GM12873 (cell line): ENCODE measurements at regions not wholly inside any gene's neighbourhood (a gene's known extent, or its start where the extent isn't known, plus 50 kb on each side); places are given as distances from the start of the nearest gene placed in this dataset.

ENCODE experiments used
- TF ChIP-seq, protein P1 (sequence below): IDR thresholded peaks from 2 replicates; pipeline ENCODE4 v1.5.1; 2012; ENCODE audit warnings: low read depth, mild to moderate bottlenecking, moderate library complexity, low read length, control low read depth; ENCODE audit not compliant: insufficient read depth; ENCODE audit errors: missing control alignments

GRCh38 chr2:236644502-236644911 lies 74.9 kb downstream of the ACKR3 start:
- TF ChIP-seq, protein P1, sequence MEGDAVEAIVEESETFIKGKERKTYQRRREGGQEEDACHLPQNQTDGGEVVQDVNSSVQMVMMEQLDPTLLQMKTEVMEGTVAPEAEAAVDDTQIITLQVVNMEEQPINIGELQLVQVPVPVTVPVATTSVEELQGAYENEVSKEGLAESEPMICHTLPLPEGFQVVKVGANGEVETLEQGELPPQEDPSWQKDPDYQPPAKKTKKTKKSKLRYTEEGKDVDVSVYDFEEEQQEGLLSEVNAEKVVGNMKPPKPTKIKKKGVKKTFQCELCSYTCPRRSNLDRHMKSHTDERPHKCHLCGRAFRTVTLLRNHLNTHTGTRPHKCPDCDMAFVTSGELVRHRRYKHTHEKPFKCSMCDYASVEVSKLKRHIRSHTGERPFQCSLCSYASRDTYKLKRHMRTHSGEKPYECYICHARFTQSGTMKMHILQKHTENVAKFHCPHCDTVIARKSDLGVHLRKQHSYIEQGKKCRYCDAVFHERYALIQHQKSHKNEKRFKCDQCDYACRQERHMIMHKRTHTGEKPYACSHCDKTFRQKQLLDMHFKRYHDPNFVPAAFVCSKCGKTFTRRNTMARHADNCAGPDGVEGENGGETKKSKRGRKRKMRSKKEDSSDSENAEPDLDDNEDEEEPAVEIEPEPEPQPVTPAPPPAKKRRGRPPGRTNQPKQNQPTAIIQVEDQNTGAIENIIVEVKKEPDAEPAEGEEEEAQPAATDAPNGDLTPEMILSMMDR = no peak

- TF ChIP-seq, protein P1 = no peak
Observed at GRCh38 chr2:236646441-236646840, 76.8 kb downstream of the ACKR3 start.

- TF ChIP-seq, protein P1 = no peak
Observed at GRCh38 chr2:236646871-236647270, 77.2 kb downstream of the ACKR3 start.

DNA sequence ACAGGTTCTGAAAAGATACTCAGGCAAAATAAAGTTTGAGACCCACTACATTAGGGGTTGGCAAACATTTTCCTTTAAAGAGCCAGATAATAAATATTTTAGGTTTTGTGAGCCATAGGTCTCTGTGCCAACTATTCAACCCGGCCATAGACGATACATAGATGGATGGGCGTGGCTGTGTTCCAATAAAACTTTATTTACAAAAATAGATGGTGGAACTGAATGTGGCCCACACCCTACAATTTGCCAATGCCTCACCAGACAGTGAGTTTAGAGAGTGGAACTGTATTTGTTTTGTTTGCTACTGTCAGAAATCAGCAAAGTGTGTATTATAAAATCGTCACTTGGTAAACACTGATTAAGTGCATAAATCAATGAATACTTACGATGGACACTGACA lies 78.0 kb downstream of the ACKR3 start:
- TF ChIP-seq, protein P1 = no peak

GRCh38 chr2:236653863-236654262 lies 84.2 kb downstream of the ACKR3 start:
- TF ChIP-seq, protein P1 = no peak

- TF ChIP-seq, protein P1 = no peak
Observed at GRCh38 chr2:236654496-236654895, 84.9 kb downstream of the ACKR3 start.

GRCh38 chr2:236656166-236656565 lies 86.5 kb downstream of the ACKR3 start:
- TF ChIP-seq, protein P1 = no peak
